CD14-positive monocyte (primary cell): ENCODE measurements at regions not wholly inside any gene's neighbourhood (a gene's known extent, or its start where the extent isn't known, plus 50 kb on each side); places are given as distances from the start of the nearest gene placed in this dataset.

ENCODE experiments used
- DNase-seq, 3 donors: peaks; one replicate each; pipeline ENCODE4 v3.0.0-alpha.2; 2011 to 2022
- H2AFZ ChIP-seq: 2 replicates; pipeline ENCODE4 v1.6.0; 2012; ENCODE audit warnings: mild to moderate bottlenecking, low read depth, low read length, inconsistent platforms; ENCODE audit not compliant: insufficient read depth, poor library complexity, severe bottlenecking
- H3K27ac ChIP-seq, 2 donors: 1 replicate in 1 of 2; 2 replicates in 1 of 2; pipeline ENCODE4 v1.5.1; 2012 to 2013; ENCODE audit warnings: low read length in 2 of 2, control low read depth in 1 of 2, inconsistent platforms in 1 of 2, low read depth in 1 of 2, mild to moderate bottlenecking in 1 of 2
- H3K27me3 ChIP-seq, 2 donors: one replicate each; pipeline versions ENCODE4 v1.6.0 to v1.6.1; 2011 to 2013; ENCODE audit warnings: low read length in 2 of 2; ENCODE audit not compliant: control insufficient read depth in 2 of 2, insufficient read depth in 2 of 2
- H3K36me3 ChIP-seq, 2 donors: replicated peaks in 1 of 2; 1 replicate in 1 of 2; 2 replicates in 1 of 2; pipeline versions ENCODE4 v1.5.1 to v1.6.1; 2012 to 2013; ENCODE audit warnings: low read length in 2 of 2, control low read depth in 1 of 2, inconsistent platforms in 1 of 2, mild to moderate bottlenecking in 1 of 2; ENCODE audit not compliant: insufficient read depth in 2 of 2, control insufficient read depth in 1 of 2
- H3K4me1 ChIP-seq, 2 donors: 1 replicate in 1 of 2; 2 replicates in 1 of 2; pipeline versions ENCODE4 v1.5.1 to v1.6.1; 2012 to 2013; ENCODE audit warnings: low read length in 2 of 2, control low read depth in 1 of 2, inconsistent platforms in 1 of 2, mild to moderate bottlenecking in 1 of 2, moderate library complexity in 1 of 2; ENCODE audit not compliant: insufficient read depth in 2 of 2, control insufficient read depth in 1 of 2
- H3K4me2 ChIP-seq: replicated peaks from 2 replicates; pipeline ENCODE3; 2012; ENCODE audit warnings: low read length, moderate library complexity, mild to moderate bottlenecking; ENCODE audit not compliant: poor library complexity, severe bottlenecking; ENCODE audit errors: extremely low read depth
- H3K4me3 ChIP-seq, 3 experiments: fragments of 200-600 bp in 1 of 3; sonication (generic) in 1 of 3; replicated peaks in 1 of 3; 1 replicate in 2 of 3; 2 replicates in 1 of 3; pipeline ENCODE4 v1.5.1; 2011 to 2013; ENCODE audit warnings: low read length in 3 of 3, mild to moderate bottlenecking in 3 of 3, control low read depth in 2 of 3, low read depth in 2 of 3, inconsistent platforms in 1 of 3, moderate library complexity in 1 of 3
- H3K79me2 ChIP-seq: 2 replicates; pipeline ENCODE4 v1.6.0; 2012; ENCODE audit warnings: mild to moderate bottlenecking, control low read depth, inconsistent platforms, low read length, moderate library complexity; ENCODE audit not compliant: insufficient read depth
- H3K9ac ChIP-seq: 2 replicates; pipeline ENCODE4 v1.6.0; 2017; ENCODE audit warnings: low read length, mild to moderate bottlenecking; ENCODE audit not compliant: insufficient read depth, poor library complexity, severe bottlenecking
- H3K9me3 ChIP-seq, 2 donors: replicated peaks in 1 of 2; 1 replicate in 1 of 2; 2 replicates in 1 of 2; pipeline versions ENCODE4 v1.5.1 to v1.6.1; 2012 to 2013; ENCODE audit warnings: low read length in 2 of 2, control low read depth in 1 of 2; ENCODE audit not compliant: control insufficient read depth in 1 of 2, insufficient read depth in 1 of 2
- H4K20me1 ChIP-seq: 2 replicates; pipeline ENCODE4 v1.6.0; 2012; ENCODE audit warnings: mild to moderate bottlenecking, low read length, control low read depth, moderate library complexity; ENCODE audit not compliant: insufficient read depth
- H3K27ac Mint-ChIP-seq, 7 donors: one replicate each; pipeline ENCODE4 v1.8.0; 2020; ENCODE audit warnings: mild to moderate bottlenecking in 7 of 7, mixed read lengths in 7 of 7, moderate library complexity in 6 of 7, inconsistent platforms in 2 of 7
- H3K27me3 Mint-ChIP-seq, 3 donors: one replicate each; pipeline ENCODE4 v1.8.0; 2021 to 2022; ENCODE audit warnings: low read depth in 3 of 3, mild to moderate bottlenecking in 3 of 3, mixed read lengths in 3 of 3, moderate library complexity in 3 of 3, inconsistent platforms in 1 of 3
- H3K36me3 Mint-ChIP-seq, 2 donors: one replicate each; pipeline ENCODE4 v1.8.0; 2020; ENCODE audit warnings: mixed read lengths in 2 of 2, inconsistent platforms in 1 of 2, mild to moderate bottlenecking in 1 of 2
- H3K4me1 Mint-ChIP-seq: one replicate; pipeline ENCODE4 v1.8.0; 2020; ENCODE audit warnings: mild to moderate bottlenecking, mixed read lengths
- H3K4me3 Mint-ChIP-seq, 2 donors: one replicate each; pipeline ENCODE4 v1.8.0; 2020; ENCODE audit warnings: mild to moderate bottlenecking in 2 of 2, mixed read lengths in 2 of 2, moderate library complexity in 1 of 2
- H3K9me3 Mint-ChIP-seq, 7 donors: one replicate each; pipeline ENCODE4 v1.8.0; 2020 to 2022; ENCODE audit warnings: mixed read lengths in 7 of 7, mild to moderate bottlenecking in 6 of 7, moderate library complexity in 6 of 7, inconsistent platforms in 2 of 7
- WGBS: methylation state at CpG from one replicate; pipeline ENCODE4 v1.1.5; 2013; ENCODE audit warnings: missing lambda C conversion rate; ENCODE audit not compliant: insufficient coverage; 5-methylcytosine and 5-hydroxymethylcytosine counted together
- intact Hi-C, 2 donors: fragments of 100-400 bp; cut with micrococcal nuclease; formaldehyde crosslinking; loops; one replicate each; pipeline versions ENCODE4 v1.15.0 to v1.15.1; 2023
- TF ChIP-seq, protein P1 (sequence below): fragments of 200-600 bp; IDR thresholded peaks from one replicate; pipeline ENCODE4 v1.8.0; 2022; ENCODE audit warnings: antibody characterized with exemption, mild to moderate bottlenecking

DNA sequence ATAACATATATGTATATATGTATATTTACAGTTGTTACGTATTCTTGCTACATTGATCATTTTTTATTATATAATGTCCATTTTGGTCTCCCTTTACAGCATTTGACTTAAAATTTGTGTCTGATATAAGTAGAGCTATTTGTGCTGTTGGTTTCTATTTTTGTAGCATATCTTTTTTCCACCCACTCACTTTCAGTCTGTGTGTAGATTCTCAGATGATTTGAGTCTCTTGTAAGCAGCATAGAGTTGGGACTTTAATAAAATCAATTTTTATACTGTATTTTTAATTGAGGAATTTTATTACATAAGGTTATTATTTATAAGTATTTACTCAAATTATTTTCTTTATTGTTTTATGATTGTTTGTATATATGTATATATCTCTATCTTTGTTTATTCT is 1293.7 kb downstream of the TMEM121 start:
- Histone ChIP-seq H3K27ac (no peak overlapping the region), H3K4me1 (no peaks in the 10 kb centered on the region), H3K36me3 (no peaks in the 10 kb centered on the region), H2AFZ (no peak overlapping the region), H3K4me3 (no peak overlapping the region), H3K79me2 (no peaks in the 10 kb centered on the region), H4K20me1 (no peaks in the 10 kb centered on the region), H3K9ac (no peak overlapping the region), H3K4me2 (no peak overlapping the region), H3K27me3 (no peaks in the 10 kb centered on the region), H3K9me3 (no peaks in the 10 kb centered on the region)
- TF ChIP-seq, protein P1, sequence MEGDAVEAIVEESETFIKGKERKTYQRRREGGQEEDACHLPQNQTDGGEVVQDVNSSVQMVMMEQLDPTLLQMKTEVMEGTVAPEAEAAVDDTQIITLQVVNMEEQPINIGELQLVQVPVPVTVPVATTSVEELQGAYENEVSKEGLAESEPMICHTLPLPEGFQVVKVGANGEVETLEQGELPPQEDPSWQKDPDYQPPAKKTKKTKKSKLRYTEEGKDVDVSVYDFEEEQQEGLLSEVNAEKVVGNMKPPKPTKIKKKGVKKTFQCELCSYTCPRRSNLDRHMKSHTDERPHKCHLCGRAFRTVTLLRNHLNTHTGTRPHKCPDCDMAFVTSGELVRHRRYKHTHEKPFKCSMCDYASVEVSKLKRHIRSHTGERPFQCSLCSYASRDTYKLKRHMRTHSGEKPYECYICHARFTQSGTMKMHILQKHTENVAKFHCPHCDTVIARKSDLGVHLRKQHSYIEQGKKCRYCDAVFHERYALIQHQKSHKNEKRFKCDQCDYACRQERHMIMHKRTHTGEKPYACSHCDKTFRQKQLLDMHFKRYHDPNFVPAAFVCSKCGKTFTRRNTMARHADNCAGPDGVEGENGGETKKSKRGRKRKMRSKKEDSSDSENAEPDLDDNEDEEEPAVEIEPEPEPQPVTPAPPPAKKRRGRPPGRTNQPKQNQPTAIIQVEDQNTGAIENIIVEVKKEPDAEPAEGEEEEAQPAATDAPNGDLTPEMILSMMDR, result no peak
- Mint-ChIP-seq H3K4me3 (no peak overlapping the region), H3K4me1 (no peaks in the 10 kb centered on the region), H3K27me3 (peaks cover 2 to 7% (median 3%) of the 10 kb centered on the region in 3 donors), H3K9me3 (no peaks in the 10 kb centered on the region), H3K36me3 (no peaks in the 10 kb centered on the region), H3K27ac (no peak overlapping the region)
- intact Hi-C loops, result no loop called here
- no CpG with 5 or more reads among the region's 1 CpG for WGBS
- no peak for DNase-seq

DNA sequence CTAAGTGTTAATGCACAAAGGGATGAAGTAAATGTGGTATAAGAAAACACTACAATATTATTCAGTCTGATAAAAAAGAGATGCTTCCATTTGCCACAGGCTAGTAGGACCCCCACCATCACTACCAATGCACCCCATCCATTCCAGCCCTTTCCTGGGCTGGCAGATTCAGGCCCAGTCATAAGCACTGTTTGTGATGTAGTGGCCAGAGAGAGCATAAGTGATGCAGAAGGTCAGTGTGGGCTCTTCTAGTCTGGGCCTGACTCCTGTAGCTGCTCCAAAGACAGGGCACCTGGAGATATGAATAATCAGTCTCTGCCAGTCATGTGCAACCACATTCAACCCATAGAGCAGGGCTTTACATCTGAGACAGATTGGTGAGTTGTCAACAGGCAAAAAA is 1294.7 kb downstream of the TMEM121 start:
- no peaks in the 10 kb centered on the region for H3K79me2 ChIP-seq
- no peaks in the 10 kb centered on the region for H4K20me1 ChIP-seq
- no peaks in the 10 kb centered on the region for H3K27me3 ChIP-seq
- no peak overlapping the region for H3K27ac Mint-ChIP-seq
- TF ChIP-seq, protein P1, result no peak
- intact Hi-C loops, result no loop called here
- no peaks in the 10 kb centered on the region for H3K4me1 ChIP-seq
- H3K4me3 Mint-ChIP-seq, result no peak overlapping the region
- H3K27ac ChIP-seq, result no peak overlapping the region
- H3K9me3 Mint-ChIP-seq, result no peaks in the 10 kb centered on the region
- peaks cover 2 to 7% (median 3%) of the 10 kb centered on the region in 3 donors for H3K27me3 Mint-ChIP-seq
- no peak overlapping the region for H3K4me3 ChIP-seq
- no peak overlapping the region for H3K9ac ChIP-seq
- H3K9me3 ChIP-seq, result no peaks in the 10 kb centered on the region
- H3K4me1 Mint-ChIP-seq, result peaks cover 1% of the 10 kb centered on the region
- no peaks in the 10 kb centered on the region for H3K36me3 ChIP-seq
- H3K36me3 Mint-ChIP-seq, result no peaks in the 10 kb centered on the region
- no peak overlapping the region for H2AFZ ChIP-seq
- no peak for DNase-seq
- no peak overlapping the region for H3K4me2 ChIP-seq
